Stimulated activated CD4-positive, alpha-beta T cell treated with anti-CD3 and anti-CD28 coated beads, Interleukin-12 subunit alpha, Interleukin-12 subunit beta, amount 100 ng/mL, for 24 hours (primary cell): ENCODE measurements at regions not wholly inside any gene's neighbourhood (a gene's known extent, or its start where the extent isn't known, plus 50 kb on each side); places are given as distances from the start of the nearest gene placed in this dataset.
"Not testable (repeated sequence)": the region's sequence is repeated elsewhere in the genome, so short reads cannot be mapped to it uniquely, and the experiment has no call there.

ENCODE experiments used
- DNase-seq, 2 experiments: peaks; one replicate each; pipeline ENCODE4 v3.0.0-alpha.2; 2020; ENCODE audit warnings: low read depth in 2 of 2

GRCh38 chr1:196090226-196090625, 518.0 kb downstream of the KCNT2 start:
- no peak for DNase-seq

- no peak for DNase-seq
Measured at GRCh38 chr1:196088541-196088940, 519.7 kb downstream of the KCNT2 start.

- no peak for DNase-seq
Measured at GRCh38 chr1:196078691-196079090, 529.5 kb downstream of the KCNT2 start.

GRCh38 chr1:196075621-196076020, 532.6 kb downstream of the KCNT2 start:
- DNase-seq: no peak

GRCh38 chr1:196074182-196074581, 534.1 kb downstream of the KCNT2 start:
- no peak for DNase-seq

GRCh38 chr1:196071447-196071846, 536.8 kb downstream of the KCNT2 start:
- DNase-seq: no peak

- DNase-seq: no peak
Measured at GRCh38 chr1:196070940-196071339, 537.3 kb downstream of the KCNT2 start.

GRCh38 chr1:196063952-196064351, 544.3 kb downstream of the KCNT2 start:
- DNase-seq: no peak

- no peak for DNase-seq
Measured at GRCh38 chr1:196063294-196063693, 544.9 kb downstream of the KCNT2 start.

- DNase-seq: no peak
Measured at GRCh38 chr1:196060539-196060938, 547.7 kb downstream of the KCNT2 start.

GRCh38 chr1:196059210-196059609, 549.0 kb downstream of the KCNT2 start:
- DNase-seq: no peak

GRCh38 chr1:196056966-196057365, 551.3 kb downstream of the KCNT2 start:
- no peak for DNase-seq

- no peak for DNase-seq
Measured at GRCh38 chr1:196049407-196049806, 558.8 kb downstream of the KCNT2 start.

GRCh38 chr1:196043268-196043667, 565.0 kb downstream of the KCNT2 start:
- DNase-seq: no peak

GRCh38 chr1:196034080-196034706, 574.0 kb downstream of the KCNT2 start:
- DNase-seq: no peak

- DNase-seq: not testable (repeated sequence)
Measured at GRCh38 chr1:196031387-196031786, 576.9 kb downstream of the KCNT2 start.

GRCh38 chr1:196030455-196030854, 577.8 kb downstream of the KCNT2 start:
- no peak for DNase-seq

- DNase-seq: no peak
Measured at GRCh38 chr1:196029410-196029809, 578.8 kb downstream of the KCNT2 start.

GRCh38 chr1:196027127-196027526, 581.1 kb downstream of the KCNT2 start:
- no peak for DNase-seq

GRCh38 chr1:196021174-196021573, 587.1 kb downstream of the KCNT2 start:
- DNase-seq: not testable (repeated sequence)

GRCh38 chr1:196009362-196009761, 598.9 kb downstream of the KCNT2 start:
- DNase-seq: no peak

- DNase-seq: no peak
Measured at GRCh38 chr1:196007763-196008162, 600.5 kb downstream of the KCNT2 start.

GRCh38 chr1:196005426-196005825, 602.8 kb downstream of the KCNT2 start:
- no peak for DNase-seq

GRCh38 chr1:196004388-196004787, 603.9 kb downstream of the KCNT2 start:
- not testable (repeated sequence) for DNase-seq
